GM21576 (cell line): ENCODE measurements at regions not wholly inside any gene's neighbourhood (a gene's known extent, or its start where the extent isn't known, plus 50 kb on each side); places are given as distances from the start of the nearest gene placed in this dataset.

Experiments
- ATAC-seq: cut with Tn5 transposase; IDR thresholded peaks from one replicate; pipeline ENCODE4 v1.9.1; 2021; ENCODE audit warnings: mild to moderate bottlenecking, moderate library complexity; ENCODE audit not compliant: unreplicated experiment

GRCh38 chr6:92184933-92185332, 1234.4 kb downstream of the EPHA7 start:
- no peak for ATAC-seq

GRCh38 chr6:92181347-92181746, 1238.0 kb downstream of the EPHA7 start:
- ATAC-seq, result no peak

GRCh38 chr6:92180090-92180489, 1239.3 kb downstream of the EPHA7 start:
- ATAC-seq, result no peak

- no peak for ATAC-seq
These were observed 1242.7 kb downstream of the EPHA7 start for GRCh38 chr6:92176666-92177065.

GRCh38 chr6:92174398-92175073, 1244.8 kb downstream of the EPHA7 start:
- no peak for ATAC-seq

GRCh38 chr6:92169506-92169905, 1249.9 kb downstream of the EPHA7 start:
- ATAC-seq, result no peak

- ATAC-seq, result no peak
These were observed 1252.7 kb downstream of the EPHA7 start for GRCh38 chr6:92166666-92167065.

- ATAC-seq, result no peak
These were observed 1257.4 kb downstream of the EPHA7 start for GRCh38 chr6:92161953-92162352.

GRCh38 chr6:92160226-92160625, 1259.1 kb downstream of the EPHA7 start:
- no peak for ATAC-seq

- no peak for ATAC-seq
These were observed 1260.3 kb downstream of the EPHA7 start for GRCh38 chr6:92159046-92159445.

GRCh38 chr6:92150553-92150952, 1268.8 kb downstream of the EPHA7 start:
- no peak for ATAC-seq

GRCh38 chr6:92147246-92147645, 1272.1 kb downstream of the EPHA7 start:
- ATAC-seq, result no peak

- no peak for ATAC-seq
These were observed 1279.8 kb downstream of the EPHA7 start for GRCh38 chr6:92139601-92140000.

- ATAC-seq, result no peak
These were observed 1286.4 kb downstream of the EPHA7 start for GRCh38 chr6:92132957-92133356.

GRCh38 chr6:92132457-92132856, 1286.9 kb downstream of the EPHA7 start:
- ATAC-seq, result no peak

GRCh38 chr6:92130944-92131343, 1288.4 kb downstream of the EPHA7 start:
- no peak for ATAC-seq

GRCh38 chr6:92126983-92127382, 1292.4 kb downstream of the EPHA7 start:
- ATAC-seq, result no peak

GRCh38 chr6:92126088-92126487, 1293.3 kb downstream of the EPHA7 start:
- ATAC-seq, result no peak

- ATAC-seq, result no peak
These were observed 1293.7 kb downstream of the EPHA7 start for GRCh38 chr6:92125681-92126080.

- ATAC-seq, result no peak
These were observed 1295.1 kb downstream of the EPHA7 start for GRCh38 chr6:92124200-92124651.

GRCh38 chr6:92122746-92123145, 1296.6 kb downstream of the EPHA7 start:
- ATAC-seq, result no peak

- no peak for ATAC-seq
These were observed 1298.1 kb downstream of the EPHA7 start for GRCh38 chr6:92121228-92121627.

- ATAC-seq, result no peak
These were observed 1301.6 kb downstream of the EPHA7 start for GRCh38 chr6:92117800-92118199.
